ENCODE measurements at regions not wholly inside any gene's neighbourhood (a gene's known extent, or its start where the extent isn't known, plus 50 kb on each side); places are given as distances from the start of the nearest gene placed in this dataset.
A peak's percentile ranks its signal among the peaks of the same experiment; 100 is the strongest.

GRCh38 chr18:56028514-56028913, 440.5 kb upstream of the TCF4 start:
- H3K9me3 ChIP-seq (ENCODE audit: control insufficient read depth, low read length): no peaks in the 10 kb centered on the region
- H3K27me3 ChIP-seq (replicated peaks; ENCODE audit: control insufficient read depth, insufficient read depth, low read length): no peaks in the 10 kb centered on the region
- no peaks in the 10 kb centered on the region for H3K36me3 ChIP-seq (ENCODE audit: control insufficient read depth, insufficient read depth, low read length, severe bottlenecking)
- H3K4me1 ChIP-seq (ENCODE audit: control insufficient read depth, insufficient read depth, low read length): peaks cover 4% of the 10 kb centered on the region
- peak; percentile 3 for DNase-seq (ENCODE audit: low read depth)
- H3K4me3 ChIP-seq (ENCODE audit: low read length): no peak overlapping the region
- no peak overlapping the region for H3K9ac ChIP-seq (ENCODE audit: low read length)

- Histone ChIP-seq H3K4me3 (ENCODE audit: low read length) (no peak overlapping the region), H3K36me3 (ENCODE audit: control insufficient read depth, insufficient read depth, low read length, severe bottlenecking) (no peaks in the 10 kb centered on the region), H3K9ac (ENCODE audit: low read length) (no peak overlapping the region), H3K4me1 (ENCODE audit: control insufficient read depth, insufficient read depth, low read length) (peaks cover 4% of the 10 kb centered on the region), H3K9me3 (ENCODE audit: control insufficient read depth, low read length) (no peaks in the 10 kb centered on the region), H3K27me3 (replicated peaks; ENCODE audit: control insufficient read depth, insufficient read depth, low read length) (no peaks in the 10 kb centered on the region)
- DNase-seq (ENCODE audit: low read depth): no peak
These were observed 438.5 kb upstream of the TCF4 start for GRCh38 chr18:56026509-56026908.

GRCh38 chr18:56021809-56022195, 433.8 kb upstream of the TCF4 start:
- Histone ChIP-seq H3K36me3 (ENCODE audit: control insufficient read depth, insufficient read depth, low read length, severe bottlenecking) (no peaks in the 10 kb centered on the region), H3K9me3 (ENCODE audit: control insufficient read depth, low read length) (no peaks in the 10 kb centered on the region), H3K4me1 (ENCODE audit: control insufficient read depth, insufficient read depth, low read length) (no peaks in the 10 kb centered on the region), H3K27me3 (replicated peaks; ENCODE audit: control insufficient read depth, insufficient read depth, low read length) (no peaks in the 10 kb centered on the region), H3K4me3 (ENCODE audit: low read length) (no peak overlapping the region), H3K9ac (ENCODE audit: low read length) (no peak overlapping the region)
- DNase-seq (ENCODE audit: low read depth): no peak

- no peak overlapping the region for H3K9ac ChIP-seq (ENCODE audit: low read length)
- DNase-seq (ENCODE audit: low read depth): no peak
- H3K4me1 ChIP-seq (ENCODE audit: control insufficient read depth, insufficient read depth, low read length): no peaks in the 10 kb centered on the region
- H3K36me3 ChIP-seq (ENCODE audit: control insufficient read depth, insufficient read depth, low read length, severe bottlenecking): no peaks in the 10 kb centered on the region
- H3K9me3 ChIP-seq (ENCODE audit: control insufficient read depth, low read length): no peaks in the 10 kb centered on the region
- no peaks in the 10 kb centered on the region for H3K27me3 ChIP-seq (replicated peaks; ENCODE audit: control insufficient read depth, insufficient read depth, low read length)
- no peak overlapping the region for H3K4me3 ChIP-seq (ENCODE audit: low read length)
These were observed 433.3 kb upstream of the TCF4 start for GRCh38 chr18:56021136-56021808.

DNA sequence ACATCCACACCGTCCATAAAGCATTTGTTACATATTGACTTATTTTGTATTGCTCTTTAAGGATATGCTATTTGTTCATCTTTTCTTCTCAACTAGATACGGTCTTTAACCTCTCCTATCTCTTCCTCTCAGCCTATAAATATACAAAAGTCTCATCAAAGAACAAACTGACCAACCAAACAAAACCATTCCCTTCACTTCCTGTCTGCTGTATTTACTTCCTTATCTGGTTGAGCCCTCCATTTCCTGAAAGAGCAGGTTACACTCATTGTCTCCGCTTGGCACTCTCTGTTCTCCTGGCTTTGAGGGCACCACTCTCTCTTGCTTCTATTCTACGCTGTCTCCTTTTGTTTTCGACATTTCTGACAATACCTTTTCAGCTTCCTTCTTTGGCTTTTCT, 431.9 kb upstream of the TCF4 start:
- H3K4me3 ChIP-seq (ENCODE audit: low read length): no peak overlapping the region
- H3K9ac ChIP-seq (ENCODE audit: low read length): no peak overlapping the region
- no peak for DNase-seq (ENCODE audit: low read depth)
- no peaks in the 10 kb centered on the region for H3K4me1 ChIP-seq (ENCODE audit: control insufficient read depth, insufficient read depth, low read length)
- no peaks in the 10 kb centered on the region for H3K9me3 ChIP-seq (ENCODE audit: control insufficient read depth, low read length)
- no peaks in the 10 kb centered on the region for H3K36me3 ChIP-seq (ENCODE audit: control insufficient read depth, insufficient read depth, low read length, severe bottlenecking)
- H3K27me3 ChIP-seq (replicated peaks; ENCODE audit: control insufficient read depth, insufficient read depth, low read length): no peaks in the 10 kb centered on the region

DNA sequence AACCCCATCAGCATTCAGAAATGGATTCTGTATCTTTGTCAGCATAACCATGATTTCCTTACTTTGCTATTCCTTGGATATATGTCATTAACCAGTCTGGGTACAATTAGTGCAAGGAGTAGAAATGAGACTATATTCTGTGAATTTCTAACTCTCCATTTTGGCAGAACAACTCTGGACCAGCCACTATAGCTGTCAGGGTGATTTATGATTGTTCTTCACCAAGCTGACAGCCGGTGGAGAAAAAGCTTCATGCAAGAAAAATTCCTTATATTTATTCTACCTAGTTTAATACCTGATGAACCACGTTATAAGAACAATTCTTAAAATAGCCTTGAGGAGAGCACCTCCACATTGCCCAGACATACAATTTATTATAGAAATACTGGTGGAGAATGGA, 431.2 kb upstream of the TCF4 start:
- H3K27me3 ChIP-seq (replicated peaks; ENCODE audit: control insufficient read depth, insufficient read depth, low read length): no peaks in the 10 kb centered on the region
- no peak for DNase-seq (ENCODE audit: low read depth)
- no peak overlapping the region for H3K9ac ChIP-seq (ENCODE audit: low read length)
- H3K9me3 ChIP-seq (ENCODE audit: control insufficient read depth, low read length): no peaks in the 10 kb centered on the region
- no peaks in the 10 kb centered on the region for H3K4me1 ChIP-seq (ENCODE audit: control insufficient read depth, insufficient read depth, low read length)
- no peak overlapping the region for H3K4me3 ChIP-seq (ENCODE audit: low read length)
- H3K36me3 ChIP-seq (ENCODE audit: control insufficient read depth, insufficient read depth, low read length, severe bottlenecking): no peaks in the 10 kb centered on the region

DNA sequence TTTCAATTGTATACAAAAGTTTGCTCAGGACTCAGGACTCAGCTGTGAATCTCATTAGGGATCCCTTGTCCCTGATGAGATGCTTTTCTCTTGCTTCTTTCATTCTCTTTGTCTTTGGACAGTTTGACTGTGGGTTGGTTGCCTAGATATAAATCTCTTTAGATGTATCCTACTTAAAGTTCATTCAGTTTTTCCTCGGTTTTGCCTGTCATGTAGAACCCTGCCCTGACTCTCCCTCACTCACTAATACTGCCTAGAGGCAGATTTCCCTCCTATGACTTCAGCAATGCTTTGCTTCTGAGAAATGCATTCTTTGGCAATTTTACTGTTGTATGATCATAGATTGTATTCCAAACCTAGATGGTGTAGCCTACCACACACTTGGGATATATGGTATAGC, 421.4 kb upstream of the TCF4 start:
- no peak overlapping the region for H3K9ac ChIP-seq (ENCODE audit: low read length)
- H3K36me3 ChIP-seq (ENCODE audit: control insufficient read depth, insufficient read depth, low read length, severe bottlenecking): no peaks in the 10 kb centered on the region
- no peak overlapping the region for H3K4me3 ChIP-seq (ENCODE audit: low read length)
- peak; percentile 72 for DNase-seq (ENCODE audit: low read depth)
- no peaks in the 10 kb centered on the region for H3K4me1 ChIP-seq (ENCODE audit: control insufficient read depth, insufficient read depth, low read length)
- peaks cover 7% of the 10 kb centered on the region for H3K9me3 ChIP-seq (ENCODE audit: control insufficient read depth, low read length)
- H3K27me3 ChIP-seq (replicated peaks; ENCODE audit: control insufficient read depth, insufficient read depth, low read length): no peaks in the 10 kb centered on the region

- DNase-seq (ENCODE audit: low read depth): no peak
- no peaks in the 10 kb centered on the region for H3K27me3 ChIP-seq (replicated peaks; ENCODE audit: control insufficient read depth, insufficient read depth, low read length)
- no peak overlapping the region for H3K4me3 ChIP-seq (ENCODE audit: low read length)
- peaks cover 14% of the 10 kb centered on the region for H3K4me1 ChIP-seq (ENCODE audit: control insufficient read depth, insufficient read depth, low read length)
- no peaks in the 10 kb centered on the region for H3K9me3 ChIP-seq (ENCODE audit: control insufficient read depth, low read length)
- H3K36me3 ChIP-seq (ENCODE audit: control insufficient read depth, insufficient read depth, low read length, severe bottlenecking): no peaks in the 10 kb centered on the region
- H3K9ac ChIP-seq (ENCODE audit: low read length): no peak overlapping the region
These were observed 415.7 kb upstream of the TCF4 start for GRCh38 chr18:56003720-56004088.

- Histone ChIP-seq H3K9me3 (ENCODE audit: control insufficient read depth, low read length) (no peaks in the 10 kb centered on the region), H3K9ac (ENCODE audit: low read length) (no peak overlapping the region), H3K4me1 (ENCODE audit: control insufficient read depth, insufficient read depth, low read length) (peaks cover 20% of the 10 kb centered on the region), H3K4me3 (ENCODE audit: low read length) (no peak overlapping the region), H3K27me3 (replicated peaks; ENCODE audit: control insufficient read depth, insufficient read depth, low read length) (no peaks in the 10 kb centered on the region), H3K36me3 (ENCODE audit: control insufficient read depth, insufficient read depth, low read length, severe bottlenecking) (no peaks in the 10 kb centered on the region)
- DNase-seq (ENCODE audit: low read depth): no peak
These were observed 415.2 kb upstream of the TCF4 start for GRCh38 chr18:56003009-56003719.

GRCh38 chr18:56001576-56001975, 413.6 kb upstream of the TCF4 start:
- Histone ChIP-seq H3K9me3 (ENCODE audit: control insufficient read depth, low read length) (no peaks in the 10 kb centered on the region), H3K36me3 (ENCODE audit: control insufficient read depth, insufficient read depth, low read length, severe bottlenecking) (no peaks in the 10 kb centered on the region), H3K4me3 (ENCODE audit: low read length) (no peak overlapping the region), H3K27me3 (replicated peaks; ENCODE audit: control insufficient read depth, insufficient read depth, low read length) (no peaks in the 10 kb centered on the region), H3K9ac (ENCODE audit: low read length) (no peak overlapping the region), H3K4me1 (ENCODE audit: control insufficient read depth, insufficient read depth, low read length) (peaks cover 30% of the 10 kb centered on the region)
- no peak for DNase-seq (ENCODE audit: low read depth)

DNA sequence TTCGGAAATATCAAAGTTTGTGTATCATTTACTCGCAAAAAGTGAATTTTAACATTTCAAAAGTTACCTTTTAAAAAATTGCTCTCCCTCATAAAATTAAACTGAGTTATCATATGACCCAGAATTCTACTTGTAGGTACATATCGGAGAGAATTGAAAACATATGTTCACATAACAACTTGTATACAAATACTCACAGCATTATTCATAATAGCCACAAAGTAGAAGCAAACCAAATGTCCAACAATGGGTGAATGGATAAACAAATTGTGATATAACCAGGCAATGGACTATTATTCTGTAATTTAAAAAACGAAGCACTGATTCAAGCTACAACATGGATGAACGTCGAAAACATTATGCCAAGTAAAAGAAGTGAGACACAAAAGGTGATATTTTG, 412.0 kb upstream of the TCF4 start:
- Histone ChIP-seq H3K9ac (ENCODE audit: low read length) (no peak overlapping the region), H3K27me3 (replicated peaks; ENCODE audit: control insufficient read depth, insufficient read depth, low read length) (no peaks in the 10 kb centered on the region), H3K4me3 (ENCODE audit: low read length) (no peak overlapping the region), H3K4me1 (ENCODE audit: control insufficient read depth, insufficient read depth, low read length) (peaks cover 30% of the 10 kb centered on the region), H3K36me3 (ENCODE audit: control insufficient read depth, insufficient read depth, low read length, severe bottlenecking) (no peaks in the 10 kb centered on the region), H3K9me3 (ENCODE audit: control insufficient read depth, low read length) (no peaks in the 10 kb centered on the region)
- DNase-seq (ENCODE audit: low read depth): peak; percentile 68

DNA sequence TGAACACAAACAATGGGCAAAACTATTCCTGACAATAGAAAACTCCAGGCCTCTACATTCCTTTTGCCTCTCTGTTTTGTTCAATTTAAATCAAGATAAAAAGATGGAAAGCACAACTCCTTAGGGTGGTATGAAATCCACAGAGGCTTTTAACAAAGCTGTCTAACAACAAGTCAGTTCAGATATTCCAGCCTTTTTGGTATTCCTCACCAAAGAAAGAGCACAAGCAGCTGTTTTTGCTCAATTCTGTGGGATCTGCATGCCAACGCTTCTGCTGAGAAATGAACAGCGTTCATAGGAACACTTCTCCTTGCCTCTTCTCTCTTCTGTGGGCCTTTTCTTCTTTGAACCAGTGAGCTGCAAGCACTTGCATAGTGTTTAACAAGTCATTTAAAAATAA, 411.6 kb upstream of the TCF4 start:
- H3K4me1 ChIP-seq (ENCODE audit: control insufficient read depth, insufficient read depth, low read length): peaks cover 30% of the 10 kb centered on the region
- DNase-seq (ENCODE audit: low read depth): peak; percentile 73
- no peak overlapping the region for H3K9ac ChIP-seq (ENCODE audit: low read length)
- H3K36me3 ChIP-seq (ENCODE audit: control insufficient read depth, insufficient read depth, low read length, severe bottlenecking): no peaks in the 10 kb centered on the region
- H3K9me3 ChIP-seq (ENCODE audit: control insufficient read depth, low read length): no peaks in the 10 kb centered on the region
- no peaks in the 10 kb centered on the region for H3K27me3 ChIP-seq (replicated peaks; ENCODE audit: control insufficient read depth, insufficient read depth, low read length)
- H3K4me3 ChIP-seq (ENCODE audit: low read length): no peak overlapping the region

All from adipocyte (in vitro differentiated cells).